OCI-LY7 (cell line): ENCODE measurements at regions not wholly inside any gene's neighbourhood (a gene's known extent, or its start where the extent isn't known, plus 50 kb on each side); places are given as distances from the start of the nearest gene placed in this dataset.

Experiments
- BruUV-seq: library from RNA; stranded (reverse); fragments of 400-500 nt; replicated peaks from 2 replicates; lab custom pipeline; 2021; lab: Mats Ljungman, UMichigan
- CTCF ChIA-PET: fragments of 300-600 bp; sonication (Branson Sonifier 250); formaldehyde crosslinking; loops from one replicate; lab custom pipeline; 2022; ENCODE audit warnings: antibody characterized with exemption; ENCODE audit not compliant: unreplicated experiment; lab: Charles Lee
- POLR2A ChIA-PET: fragments of 300-600 bp; sonication (Branson Sonifier 250); formaldehyde crosslinking; loops from one replicate; lab custom pipeline; 2022; ENCODE audit warnings: antibody characterized with exemption; lab: Charles Lee
- DNase-seq: peaks from one replicate; pipeline ENCODE4 v3.0.0-alpha.2; 2015; ENCODE audit warnings: low spot score
- H2AFZ ChIP-seq: fragments of 200-600 bp; sonication (generic), shearing (Covaris generic); 2 replicates; pipeline ENCODE4 v1.6.1; 2014; ENCODE audit warnings: mild to moderate bottlenecking, antibody characterized with exemption, low read length, moderate library complexity
- H3K27ac ChIP-seq: fragments of 200-600 bp; sonication (generic); 2 replicates; pipeline ENCODE4 v1.5.1; 2014; ENCODE audit warnings: mixed run types, low read depth, mild to moderate bottlenecking, moderate library complexity, low read length, inconsistent platforms; ENCODE audit not compliant: poor library complexity, severe bottlenecking
- H3K36me3 ChIP-seq: fragments of 200-600 bp; sonication (generic); 2 replicates; pipeline ENCODE4 v1.6.1; 2014; ENCODE audit warnings: mild to moderate bottlenecking, antibody characterized with exemption, low read length, moderate library complexity, mixed read lengths; ENCODE audit not compliant: insufficient read depth
- H3K4me1 ChIP-seq: fragments of 200-600 bp; sonication (generic); 2 replicates; pipeline ENCODE4 v1.5.1; 2014; ENCODE audit warnings: mild to moderate bottlenecking, low read length; ENCODE audit not compliant: insufficient read depth, poor library complexity, severe bottlenecking
- H3K4me2 ChIP-seq: fragments of 200-600 bp; sonication (generic); 2 replicates; pipeline ENCODE4 v1.6.1; 2014; ENCODE audit warnings: mild to moderate bottlenecking, low read length
- H3K4me3 ChIP-seq: fragments of 200-600 bp; sonication (generic); 2 replicates; pipeline ENCODE4 v1.5.1; 2014; ENCODE audit warnings: mild to moderate bottlenecking, low read depth, low read length; ENCODE audit not compliant: poor library complexity, severe bottlenecking
- H3K79me2 ChIP-seq: fragments of 200-600 bp; sonication (generic); 2 replicates; pipeline ENCODE4 v1.6.1; 2016; ENCODE audit warnings: low read depth, mild to moderate bottlenecking, low read length, moderate library complexity, mixed read lengths; ENCODE audit not compliant: insufficient read depth
- H3K9me2 ChIP-seq: fragments of 200-600 bp; sonication (generic); 2 replicates; pipeline ENCODE4 v1.6.1; 2016; ENCODE audit warnings: mild to moderate bottlenecking, low read length, mixed read lengths; ENCODE audit not compliant: insufficient read depth
- H3K9me3 ChIP-seq: fragments of 200-600 bp; sonication (generic); 2 replicates; pipeline ENCODE4 v1.6.1; 2014; ENCODE audit warnings: mild to moderate bottlenecking, mixed run types, low read length, mixed read lengths
- H4K20me1 ChIP-seq: fragments of 200-600 bp; sonication (generic); 2 replicates; pipeline ENCODE4 v1.6.1; 2014; ENCODE audit warnings: mild to moderate bottlenecking, antibody characterized with exemption, low read length, moderate library complexity, mixed read lengths; ENCODE audit not compliant: insufficient read depth
- CTCF ChIP-seq: fragments of 200-600 bp; sonication (generic); conservative IDR thresholded peaks from 2 replicates; pipeline ENCODE4 v1.5.1; 2014; ENCODE audit warnings: mild to moderate bottlenecking, antibody characterized with exemption, low read length, moderate library complexity, mixed read lengths
- EZH2phosphoT487 ChIP-seq: fragments of 200-600 bp; sonication (generic); IDR thresholded peaks from 2 replicates; pipeline ENCODE4 v1.6.1; 2018; ENCODE audit warnings: low read depth, borderline replicate concordance, mild to moderate bottlenecking, mixed run types, antibody characterized with exemption, low read length, moderate library complexity, mixed read lengths
- intact Hi-C: fragments of 100-400 bp; cut with micrococcal nuclease; formaldehyde crosslinking; loops from one replicate; pipeline ENCODE4 v1.10.0; 2022; ENCODE audit not compliant: unreplicated experiment

GRCh38 chr6:113420290-113420689 is 436.9 kb upstream of the MARCKS start:
- ChIA-PET CTCF (no interaction called here), POLR2A (interaction anchor here (1.2 kb wide), 1 partner anchor 10 kb away, joined by 3 read pairs; no protein-coding TSS in a partner anchor)
- Histone ChIP-seq H2AFZ (no peak overlapping the region), H4K20me1 (no peaks in the 10 kb centered on the region), H3K9me3 (no peaks in the 10 kb centered on the region), H3K9me2 (no peaks in the 10 kb centered on the region), H3K36me3 (no peaks in the 10 kb centered on the region), H3K4me1 (no peaks in the 10 kb centered on the region), H3K79me2 (no peaks in the 10 kb centered on the region), H3K4me3 (no peak overlapping the region), H3K27ac (no peak overlapping the region), H3K4me2 (no peak overlapping the region)
- no peak for DNase-seq
- intact Hi-C loops: no loop called here
- TF ChIP-seq EZH2phosphoT487 (no peak), CTCF (no peak)
- no TSS peak for BruUV-seq

DNA sequence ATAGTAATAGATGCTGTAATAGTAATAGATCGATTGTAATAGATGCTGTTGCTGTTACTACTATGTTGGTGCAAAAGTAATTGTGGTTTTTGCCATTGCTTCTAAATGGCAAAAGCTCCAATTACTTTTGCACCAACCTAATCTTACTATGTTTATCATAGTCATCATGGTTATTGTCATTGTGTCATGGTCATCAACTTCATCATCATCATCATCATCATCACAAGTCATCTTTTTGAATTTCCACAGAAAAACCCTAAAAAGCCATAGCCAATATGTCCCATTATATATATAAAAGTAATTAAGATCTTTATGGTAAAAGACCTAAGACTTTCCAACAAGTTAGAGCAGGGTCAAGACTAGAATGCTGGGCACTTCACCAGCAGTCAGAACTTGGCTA is 435.1 kb upstream of the MARCKS start:
- Histone ChIP-seq H3K36me3 (no peaks in the 10 kb centered on the region), H3K27ac (no peak overlapping the region), H3K9me2 (no peaks in the 10 kb centered on the region), H3K4me1 (no peaks in the 10 kb centered on the region), H3K4me2 (no peak overlapping the region), H3K79me2 (no peaks in the 10 kb centered on the region), H3K9me3 (no peaks in the 10 kb centered on the region), H3K4me3 (no peak overlapping the region), H4K20me1 (no peaks in the 10 kb centered on the region), H2AFZ (no peak overlapping the region)
- intact Hi-C loops: no loop called here
- POLR2A ChIA-PET: interaction anchor here (0.7 kb wide), 1 partner anchor 363 kb away, joined by 3 read pairs; no protein-coding TSS in a partner anchor
- CTCF ChIA-PET: no interaction called here
- DNase-seq: no peak
- no peak for TF ChIP-seq CTCF
- TF ChIP-seq EZH2phosphoT487: no peak
- no TSS peak for BruUV-seq

- no peaks in the 10 kb centered on the region for H3K79me2 ChIP-seq
- H3K27ac ChIP-seq: no peak overlapping the region
- ChIA-PET POLR2A (interaction anchor here (0.6 to 0.8 kb wide), 2 partner anchors 59 to 163 kb away, joined by 3 read pairs; no protein-coding TSS in a partner anchor), CTCF (no interaction called here)
- H3K9me2 ChIP-seq: no peaks in the 10 kb centered on the region
- no peak overlapping the region for H3K4me3 ChIP-seq
- H3K4me1 ChIP-seq: no peaks in the 10 kb centered on the region
- TF ChIP-seq CTCF: no peak
- no peak overlapping the region for H2AFZ ChIP-seq
- no peaks in the 10 kb centered on the region for H4K20me1 ChIP-seq
- H3K4me2 ChIP-seq: no peak overlapping the region
- BruUV-seq: no TSS peak
- intact Hi-C loops: no loop called here
- no peaks in the 10 kb centered on the region for H3K36me3 ChIP-seq
- H3K9me3 ChIP-seq: no peaks in the 10 kb centered on the region
- no peak for DNase-seq
Measured at GRCh38 chr6:113423956-113424355, 433.2 kb upstream of the MARCKS start.
